ENCODE measurements at regions not wholly inside any gene's neighbourhood (a gene's known extent, or its start where the extent isn't known, plus 50 kb on each side); places are given as distances from the start of the nearest gene placed in this dataset.

- Histone ChIP-seq H3K36me3 (ENCODE audit: low read depth, low read length) (no peaks in the 10 kb centered on the region), H3K4me2 (ENCODE audit: low read length) (no peak overlapping the region), H3K4me1 (ENCODE audit: insufficient read depth, low read length) (no peaks in the 10 kb centered on the region), H3K79me2 (ENCODE audit: low read length) (no peaks in the 10 kb centered on the region), H3K9me2 (replicated peaks; ENCODE audit: low read length) (no peaks in the 10 kb centered on the region), H4K20me1 (ENCODE audit: low read length) (no peaks in the 10 kb centered on the region), H3K27me3 (ENCODE audit: low read length) (no peaks in the 10 kb centered on the region), H2AFZ (ENCODE audit: low read length) (no peak overlapping the region), H3K27ac (ENCODE audit: low read length) (no peak overlapping the region), H3K4me3 (ENCODE audit: low read length) (no peak overlapping the region), H3K9me3 (ENCODE audit: low read length) (no peaks in the 10 kb centered on the region), H3F3A (ENCODE audit: low read length, unreplicated experiment) (no peaks in the 10 kb centered on the region), H3K9ac (ENCODE audit: low read length) (no peak overlapping the region)
- ATAC-seq (no peak), DNase-seq (no peak)
- intact Hi-C loops (cut with micrococcal nuclease), result no loop called here
- TF ChIP-seq EZH2 (IDR thresholded peaks at IDR 0.05; ENCODE audit: low read length, unreplicated experiment) (no peak), CTCF (conservative IDR thresholded peaks at IDR 0.05; ENCODE audit: low read depth, low read length) (no peak), EZH2phosphoT487 (IDR thresholded peaks at IDR 0.05; ENCODE audit: borderline replicate concordance, low read length) (no peak)
- POLR2A ChIA-PET (ENCODE audit: unreplicated experiment), result no interaction called here
- CTCF ChIA-PET, result no interaction called here
- no TSS peak for BruUV-seq (replicated peaks)
Observed at GRCh38 chr4:171714791-171715454, 98.3 kb upstream of the GALNTL6 start.

GRCh38 chr4:171710743-171711142, 102.5 kb upstream of the GALNTL6 start:
- no peaks in the 10 kb centered on the region for H3K4me1 ChIP-seq (ENCODE audit: insufficient read depth, low read length)
- no peaks in the 10 kb centered on the region for H4K20me1 ChIP-seq (ENCODE audit: low read length)
- H3K9ac ChIP-seq (ENCODE audit: low read length), result no peak overlapping the region
- ATAC-seq (no peak), DNase-seq (no peak)
- no peaks in the 10 kb centered on the region for H3K9me3 ChIP-seq (ENCODE audit: low read length)
- H3K4me3 ChIP-seq (ENCODE audit: low read length), result no peak overlapping the region
- no peaks in the 10 kb centered on the region for H3F3A ChIP-seq (ENCODE audit: low read length, unreplicated experiment)
- CTCF ChIA-PET, result no interaction called here
- H3K36me3 ChIP-seq (ENCODE audit: low read depth, low read length), result no peaks in the 10 kb centered on the region
- H2AFZ ChIP-seq (ENCODE audit: low read length), result no peak overlapping the region
- POLR2A ChIA-PET (ENCODE audit: unreplicated experiment), result no interaction called here
- intact Hi-C loops (cut with micrococcal nuclease), result no loop called here
- TF ChIP-seq CTCF (conservative IDR thresholded peaks at IDR 0.05; ENCODE audit: low read depth, low read length) (no peak), EZH2 (IDR thresholded peaks at IDR 0.05; ENCODE audit: low read length, unreplicated experiment) (no peak), EZH2phosphoT487 (IDR thresholded peaks at IDR 0.05; ENCODE audit: borderline replicate concordance, low read length) (no peak)
- H3K27me3 ChIP-seq (ENCODE audit: low read length), result no peaks in the 10 kb centered on the region
- no peak overlapping the region for H3K27ac ChIP-seq (ENCODE audit: low read length)
- no peak overlapping the region for H3K4me2 ChIP-seq (ENCODE audit: low read length)
- H3K79me2 ChIP-seq (ENCODE audit: low read length), result no peaks in the 10 kb centered on the region
- no TSS peak for BruUV-seq (replicated peaks)
- H3K9me2 ChIP-seq (replicated peaks; ENCODE audit: low read length), result no peaks in the 10 kb centered on the region

- no peaks in the 10 kb centered on the region for H3K9me3 ChIP-seq (ENCODE audit: low read length)
- H3K36me3 ChIP-seq (ENCODE audit: low read depth, low read length), result no peaks in the 10 kb centered on the region
- H2AFZ ChIP-seq (ENCODE audit: low read length), result no peak overlapping the region
- DNase-seq, result no peak
- H3K4me2 ChIP-seq (ENCODE audit: low read length), result no peak overlapping the region
- no peaks in the 10 kb centered on the region for H3K27me3 ChIP-seq (ENCODE audit: low read length)
- no peaks in the 10 kb centered on the region for H3F3A ChIP-seq (ENCODE audit: low read length, unreplicated experiment)
- H3K4me1 ChIP-seq (ENCODE audit: insufficient read depth, low read length), result no peaks in the 10 kb centered on the region
- POLR2A ChIA-PET (ENCODE audit: unreplicated experiment), result no interaction called here
- intact Hi-C loops (cut with micrococcal nuclease), result no loop called here
- H3K27ac ChIP-seq (ENCODE audit: low read length), result no peak overlapping the region
- H3K9ac ChIP-seq (ENCODE audit: low read length), result no peak overlapping the region
- H3K9me2 ChIP-seq (replicated peaks; ENCODE audit: low read length), result no peaks in the 10 kb centered on the region
- no peaks in the 10 kb centered on the region for H4K20me1 ChIP-seq (ENCODE audit: low read length)
- CTCF ChIA-PET, result no interaction called here
- H3K79me2 ChIP-seq (ENCODE audit: low read length), result no peaks in the 10 kb centered on the region
- no peak for TF ChIP-seq EZH2phosphoT487 (IDR thresholded peaks at IDR 0.05; ENCODE audit: borderline replicate concordance, low read length)
- TF ChIP-seq CTCF (conservative IDR thresholded peaks at IDR 0.05; ENCODE audit: low read depth, low read length), result no peak
- TF ChIP-seq EZH2 (IDR thresholded peaks at IDR 0.05; ENCODE audit: low read length, unreplicated experiment), result no peak
- ATAC-seq, result no peak
- no TSS peak for BruUV-seq (replicated peaks)
- no peak overlapping the region for H3K4me3 ChIP-seq (ENCODE audit: low read length)
Observed at GRCh38 chr4:171676555-171677215, 136.5 kb upstream of the GALNTL6 start.
